Transverse colon (tissue), 4 donors: ENCODE measurements at regions not wholly inside any gene's neighbourhood (a gene's known extent, or its start where the extent isn't known, plus 50 kb on each side); places are given as distances from the start of the nearest gene placed in this dataset.
"Not testable (repeated sequence)": the region's sequence is repeated elsewhere in the genome, so short reads cannot be mapped to it uniquely, and the experiment has no call there.

ENCODE experiments used
- DNase-seq: peaks from one replicate; pipeline ENCODE4 v3.0.0-alpha.2; 2019
- H3K27ac ChIP-seq, 4 donors: fragments of 200-600 bp; sonication (generic); 2 replicates each; pipeline ENCODE4 v1.5.1; 2016 to 2018; ENCODE audit warnings: inconsistent platforms in 4 of 4
- H3K27me3 ChIP-seq: fragments of 200-600 bp; sonication (generic); 2 replicates; pipeline ENCODE4 v1.5.1; 2017; ENCODE audit warnings: inconsistent platforms
- H3K36me3 ChIP-seq, 4 donors: fragments of 200-600 bp; sonication (generic); 2 replicates each; pipeline ENCODE4 v1.5.1; 2017 to 2019; ENCODE audit warnings: inconsistent platforms in 4 of 4
- H3K4me1 ChIP-seq, 4 donors: fragments of 200-600 bp; sonication (generic); 2 replicates each; pipeline ENCODE4 v1.5.1; 2017 to 2020; ENCODE audit warnings: inconsistent platforms in 4 of 4
- H3K4me3 ChIP-seq, 4 donors: fragments of 200-600 bp; sonication (generic); 1 replicate in 1 of 4; 2 replicates in 3 of 4; pipeline versions ENCODE4 v1.5.1 to v1.6.1; 2017 to 2019; ENCODE audit warnings: inconsistent platforms in 4 of 4
- H3K9me3 ChIP-seq, 2 donors: fragments of 200-600 bp; sonication (generic); 2 replicates each; pipeline ENCODE4 v1.5.1; 2017 to 2019; ENCODE audit warnings: inconsistent platforms in 2 of 2
- CTCF ChIP-seq, 5 experiments: fragments of 200-600 bp in 3 of 5; fragments of 450-650 bp in 2 of 5; sonication (generic) in 3 of 5; IDR thresholded peaks; 1 replicate in 2 of 5; 2 replicates in 3 of 5; pipeline ENCODE4 v1.5.1; 2016 to 2017; ENCODE audit warnings: antibody characterized with exemption in 5 of 5, inconsistent platforms in 3 of 5, mild to moderate bottlenecking in 2 of 5, moderate library complexity in 1 of 5
- EP300 ChIP-seq: sonication (generic); formaldehyde crosslinking; IDR thresholded peaks from one replicate; pipeline ENCODE4 v1.6.1; 2017; ENCODE audit warnings: antibody characterized with exemption, low read depth
- POLR2A ChIP-seq: fragments of 450-650 bp; IDR thresholded peaks from one replicate; pipeline ENCODE4 v1.6.1; 2016; ENCODE audit warnings: antibody characterized with exemption, mild to moderate bottlenecking, moderate library complexity
- POLR2AphosphoS5 ChIP-seq, 3 donors: sonication (generic); formaldehyde crosslinking; IDR thresholded peaks; one replicate each; pipeline ENCODE4 v1.6.1; 2016; ENCODE audit warnings: antibody characterized with exemption in 3 of 3
- WGBS, 2 donors: methylation state at CpG; one replicate each; pipeline ENCODE4 v1.1.5; 2018; ENCODE audit warnings: low coverage in 1 of 2; 5-methylcytosine and 5-hydroxymethylcytosine counted together
- in situ Hi-C, 4 donors: fragments of 200-750 bp; cut with MboI; loops; one replicate each; pipeline versions ENCODE4 v1.15.0 to v1.15.1; 2017; ENCODE audit warnings: low sequenced_read_pairs in 3 of 4, low pct_ligation_motif_present in 1 of 4, low pct_unique_long_range_greater_than_20kb in 1 of 4
- intact Hi-C: fragments of 100-400 bp; cut with DNase I; formaldehyde crosslinking; loops from one replicate; pipeline ENCODE4 v1.15.1; 2023; ENCODE audit warnings: low total_unique reads

GRCh38 chr2:75892490-75892889, 181.8 kb upstream of the GCFC2 start:
- in situ Hi-C loops (no loop called here), intact Hi-C loops (no loop called here)
- WGBS, 2 donors = 74% methylated on average over 2 of the region's 2 CpGs
- TF ChIP-seq POLR2A (no peak), EP300 (no peak), CTCF (IDR thresholded peaks at IDR 0.05) (no peak), POLR2AphosphoS5 (IDR thresholded peaks at IDR 0.05) (no peak)
- H3K27me3 ChIP-seq = no peaks in the 10 kb centered on the region
- no peak overlapping the region for H3K4me3 ChIP-seq
- H3K9me3 ChIP-seq = no peaks in the 10 kb centered on the region
- DNase-seq = no peak
- no peaks in the 10 kb centered on the region for H3K36me3 ChIP-seq
- no peaks in the 10 kb centered on the region for H3K4me1 ChIP-seq
- no peak overlapping the region for H3K27ac ChIP-seq

- intact Hi-C loops (no loop called here), in situ Hi-C loops (no loop called here)
- DNase-seq = no peak
- no peak for TF ChIP-seq EP300
- TF ChIP-seq POLR2AphosphoS5 (IDR thresholded peaks at IDR 0.05) = no peak
- no peak for TF ChIP-seq CTCF (IDR thresholded peaks at IDR 0.05)
- no peak for TF ChIP-seq POLR2A
- no peak overlapping the region for H3K4me3 ChIP-seq
- no peaks in the 10 kb centered on the region for H3K9me3 ChIP-seq
- H3K27ac ChIP-seq = no peak overlapping the region
- no peaks in the 10 kb centered on the region for H3K36me3 ChIP-seq
- no peaks in the 10 kb centered on the region for H3K4me1 ChIP-seq
- 44 to 62% methylated on average over 2 of the region's 2 CpGs for WGBS, 2 donors
- H3K27me3 ChIP-seq = no peaks in the 10 kb centered on the region
These were observed 171.8 kb upstream of the GCFC2 start for GRCh38 chr2:75882530-75882929.

- H3K4me1 ChIP-seq, H3K27ac ChIP-seq, in situ Hi-C loops, intact Hi-C loops, H3K4me3 ChIP-seq, H3K9me3 ChIP-seq, H3K36me3 ChIP-seq, H3K27me3 ChIP-seq, DNase-seq: not testable (repeated sequence)
- 76% methylated on average over 7 of the region's 7 CpGs; no CpG with 5 or more reads in 1 of the 2 donors for whole genome bisulfite sequencing, 2 donors
These were observed 164.9 kb upstream of the GCFC2 start for GRCh38 chr2:75875606-75876005.

GRCh38 chr2:75871762-75872614, 161.3 kb upstream of the GCFC2 start:
- H3K4me1 ChIP-seq, DNase-seq, H3K27me3 ChIP-seq, H3K9me3 ChIP-seq, H3K36me3 ChIP-seq, intact Hi-C loops, in situ Hi-C loops, H3K27ac ChIP-seq, H3K4me3 ChIP-seq: not testable (repeated sequence)
- WGBS, 2 donors = 92 to 97% methylated on average over 4 to 25 of the region's 25 CpGs

GRCh38 chr2:75870651-75871137, 160.0 kb upstream of the GCFC2 start:
- DNase-seq = no peak
- Histone ChIP-seq H3K27ac (no peak overlapping the region), H3K27me3 (no peaks in the 10 kb centered on the region), H3K4me3 (no peak overlapping the region), H3K36me3 (no peaks in the 10 kb centered on the region), H3K9me3 (no peaks in the 10 kb centered on the region), H3K4me1 (no peaks in the 10 kb centered on the region)
- intact Hi-C loops (no loop called here), in situ Hi-C loops (no loop called here)
- no peak for TF ChIP-seq CTCF (IDR thresholded peaks at IDR 0.05)
- no peak for TF ChIP-seq POLR2A
- TF ChIP-seq EP300 = no peak
- TF ChIP-seq POLR2AphosphoS5 (IDR thresholded peaks at IDR 0.05) = no peak
- WGBS, 2 donors = 63 to 65% methylated on average over 5 to 6 of the region's 6 CpGs
